DOHH2 (cell line): ENCODE measurements at regions not wholly inside any gene's neighbourhood (a gene's known extent, or its start where the extent isn't known, plus 50 kb on each side); places are given as distances from the start of the nearest gene placed in this dataset.

ENCODE experiments used
- H3F3A ChIP-seq: fragments of 200-600 bp; sonication (generic), shearing (Covaris generic); 2 replicates; pipeline ENCODE4 v1.6.0; 2016; ENCODE audit warnings: antibody characterized with exemption, mild to moderate bottlenecking; ENCODE audit not compliant: control insufficient read depth, insufficient read depth
- H3K27ac ChIP-seq: fragments of 200-600 bp; sonication (generic); 2 replicates; pipeline ENCODE4 v1.5.1; 2014; ENCODE audit warnings: low read depth, mild to moderate bottlenecking, low read length, moderate library complexity
- H3K27me3 ChIP-seq: fragments of 200-600 bp; sonication (generic); 2 replicates; pipeline ENCODE4 v1.6.1; 2014; ENCODE audit warnings: mild to moderate bottlenecking, low read length, mixed read lengths; ENCODE audit not compliant: control insufficient read depth
- H3K36me3 ChIP-seq: fragments of 200-600 bp; sonication (generic); 2 replicates; pipeline ENCODE4 v1.6.1; 2014; ENCODE audit warnings: mild to moderate bottlenecking, low read length, moderate library complexity, mixed read lengths; ENCODE audit not compliant: control insufficient read depth
- H3K4me1 ChIP-seq: fragments of 200-600 bp; sonication (generic); 2 replicates; pipeline ENCODE4 v1.6.1; 2014; ENCODE audit warnings: mild to moderate bottlenecking, low read length, mixed read lengths; ENCODE audit not compliant: control insufficient read depth
- H3K4me2 ChIP-seq: fragments of 200-600 bp; sonication (generic); 2 replicates; pipeline ENCODE4 v1.6.0; 2014; ENCODE audit warnings: mild to moderate bottlenecking, low read length, moderate library complexity
- H3K4me3 ChIP-seq: fragments of 200-600 bp; sonication (generic); 2 replicates; pipeline ENCODE4 v1.5.1; 2014; ENCODE audit warnings: mild to moderate bottlenecking, low read length, mixed read lengths
- H3K79me2 ChIP-seq: fragments of 200-600 bp; sonication (generic); 2 replicates; pipeline ENCODE4 v1.6.1; 2014; ENCODE audit warnings: mild to moderate bottlenecking, low read length, mixed read lengths; ENCODE audit not compliant: control insufficient read depth
- H3K9me2 ChIP-seq: fragments of 200-600 bp; sonication (generic); replicated peaks from 2 replicates; pipeline ENCODE4 v1.6.1; 2014; ENCODE audit warnings: mild to moderate bottlenecking, low read length, mixed read lengths; ENCODE audit not compliant: control insufficient read depth
- H3K9me3 ChIP-seq: fragments of 200-600 bp; sonication (generic); 2 replicates; pipeline ENCODE4 v1.6.1; 2014; ENCODE audit warnings: antibody characterized with exemption, low read length, mixed read lengths; ENCODE audit not compliant: control insufficient read depth, insufficient read depth
- H4K20me1 ChIP-seq: fragments of 200-600 bp; sonication (generic); 2 replicates; pipeline ENCODE4 v1.6.0; 2014; ENCODE audit warnings: low read depth, mild to moderate bottlenecking, antibody characterized with exemption, low read length, moderate library complexity; ENCODE audit not compliant: control insufficient read depth, insufficient read depth
- CTCF ChIP-seq: fragments of 200-600 bp; sonication (generic); IDR thresholded peaks from one replicate; pipeline ENCODE4 v1.5.1; 2014; ENCODE audit warnings: antibody characterized with exemption, mild to moderate bottlenecking, low read depth, low read length; ENCODE audit not compliant: poor library complexity, severe bottlenecking
- EZH2phosphoT487 ChIP-seq: fragments of 200-600 bp; sonication (generic); IDR thresholded peaks from 2 replicates; pipeline ENCODE4 v1.6.1; 2017; ENCODE audit warnings: borderline replicate concordance, mild to moderate bottlenecking, antibody characterized with exemption, low read length, moderate library complexity, mixed read lengths

GRCh38 chr6:153215242-153215641 is 84.2 kb upstream of the RGS17 start:
- no peaks in the 10 kb centered on the region for H4K20me1 ChIP-seq
- no peaks in the 10 kb centered on the region for H3K9me2 ChIP-seq
- no peak overlapping the region for H3K27ac ChIP-seq
- H3K4me1 ChIP-seq: no peaks in the 10 kb centered on the region
- no peaks in the 10 kb centered on the region for H3K36me3 ChIP-seq
- no peak overlapping the region for H3K4me3 ChIP-seq
- H3F3A ChIP-seq: no peaks in the 10 kb centered on the region
- no peaks in the 10 kb centered on the region for H3K79me2 ChIP-seq
- H3K4me2 ChIP-seq: no peak overlapping the region
- TF ChIP-seq EZH2phosphoT487 (no peak), CTCF (no peak)
- H3K9me3 ChIP-seq: no peaks in the 10 kb centered on the region
- no peaks in the 10 kb centered on the region for H3K27me3 ChIP-seq

GRCh38 chr6:153214436-153214835 is 83.4 kb upstream of the RGS17 start:
- no peaks in the 10 kb centered on the region for H3K27me3 ChIP-seq
- H3K4me2 ChIP-seq: no peak overlapping the region
- H3K27ac ChIP-seq: no peak overlapping the region

GRCh38 chr6:153210083-153210482 is 79.0 kb upstream of the RGS17 start:
- Histone ChIP-seq H3F3A (no peaks in the 10 kb centered on the region), H3K9me2 (no peaks in the 10 kb centered on the region), H4K20me1 (no peaks in the 10 kb centered on the region), H3K27ac (no peak overlapping the region), H3K4me1 (no peaks in the 10 kb centered on the region), H3K79me2 (no peaks in the 10 kb centered on the region), H3K27me3 (no peaks in the 10 kb centered on the region), H3K4me3 (no peak overlapping the region), H3K4me2 (no peak overlapping the region), H3K9me3 (no peaks in the 10 kb centered on the region), H3K36me3 (no peaks in the 10 kb centered on the region)
- no peak for TF ChIP-seq EZH2phosphoT487
- TF ChIP-seq CTCF: no peak

More at GRCh38 chr6:153214436-153214835, 83.4 kb upstream of the RGS17 start:
- Histone ChIP-seq H3K9me3 (no peaks in the 10 kb centered on the region), H3K4me1 (no peaks in the 10 kb centered on the region), H4K20me1 (no peaks in the 10 kb centered on the region), H3K36me3 (no peaks in the 10 kb centered on the region), H3K9me2 (no peaks in the 10 kb centered on the region), H3K79me2 (no peaks in the 10 kb centered on the region), H3F3A (no peaks in the 10 kb centered on the region), H3K4me3 (no peak overlapping the region)
- TF ChIP-seq EZH2phosphoT487 (no peak), CTCF (no peak)

- H3K27ac ChIP-seq: no peak overlapping the region
- H3K27me3 ChIP-seq: no peaks in the 10 kb centered on the region
- H3K9me3 ChIP-seq: no peaks in the 10 kb centered on the region
- no peaks in the 10 kb centered on the region for H3K4me1 ChIP-seq
- H3K4me2 ChIP-seq: no peak overlapping the region
- no peaks in the 10 kb centered on the region for H3K9me2 ChIP-seq
- H4K20me1 ChIP-seq: no peaks in the 10 kb centered on the region
- no peaks in the 10 kb centered on the region for H3K79me2 ChIP-seq
- TF ChIP-seq EZH2phosphoT487: no peak
- TF ChIP-seq CTCF: no peak
- no peaks in the 10 kb centered on the region for H3K36me3 ChIP-seq
- no peak overlapping the region for H3K4me3 ChIP-seq
- no peaks in the 10 kb centered on the region for H3F3A ChIP-seq
Observed at GRCh38 chr6:153208706-153209105, 77.6 kb upstream of the RGS17 start.
